Sigmoid colon (tissue), 6 donors: ENCODE measurements at regions not wholly inside any gene's neighbourhood (a gene's known extent, or its start where the extent isn't known, plus 50 kb on each side); places are given as distances from the start of the nearest gene placed in this dataset.
"Not testable (repeated sequence)": the region's sequence is repeated elsewhere in the genome, so short reads cannot be mapped to it uniquely, and the experiment has no call there.

ENCODE experiments used
- DNase-seq: peaks from one replicate; pipeline ENCODE4 v3.0.0-alpha.2; 2019
- H3K27ac ChIP-seq, 4 donors: fragments of 200-600 bp; sonication (generic); one replicate each; pipeline ENCODE4 v1.5.1; 2016 to 2019; ENCODE audit warnings: mild to moderate bottlenecking in 1 of 4
- H3K27me3 ChIP-seq, 3 donors: fragments of 200-600 bp; sonication (generic); one replicate each; pipeline ENCODE4 v1.5.1; 2019; ENCODE audit warnings: mild to moderate bottlenecking in 1 of 3
- H3K36me3 ChIP-seq, 4 donors: fragments of 200-600 bp; sonication (generic); one replicate each; pipeline ENCODE4 v1.5.1; 2016 to 2019
- H3K4me1 ChIP-seq, 4 donors: fragments of 200-600 bp; sonication (generic); one replicate each; pipeline ENCODE4 v1.5.1; 2017 to 2019
- H3K4me3 ChIP-seq, 4 donors: fragments of 200-600 bp; sonication (generic); one replicate each; pipeline ENCODE4 v1.5.1; 2017 to 2019; ENCODE audit warnings: mild to moderate bottlenecking in 2 of 4, moderate library complexity in 1 of 4
- H3K9me3 ChIP-seq, 4 donors: fragments of 200-600 bp in 3 of 4; sonication (generic) in 3 of 4; one replicate each; pipeline versions ENCODE4 v1.5.1 to v1.6.1; 2013 to 2019
- EP300 ChIP-seq, 4 donors: sonication (generic); formaldehyde crosslinking; IDR thresholded peaks; one replicate each; pipeline ENCODE4 v1.6.1; 2017; ENCODE audit warnings: antibody characterized with exemption in 4 of 4
- POLR2A ChIP-seq, 2 donors: fragments of 450-650 bp; IDR thresholded peaks; one replicate each; pipeline ENCODE4 v1.6.1; 2016; ENCODE audit warnings: antibody characterized with exemption in 2 of 2, mild to moderate bottlenecking in 2 of 2, moderate library complexity in 2 of 2
- POLR2AphosphoS5 ChIP-seq, 4 donors: sonication (generic); formaldehyde crosslinking; IDR thresholded peaks; one replicate each; pipeline ENCODE4 v1.6.1; 2017; ENCODE audit warnings: antibody characterized with exemption in 4 of 4
- WGBS, 2 donors: extraction: QIAGEN DNeasy Blood & Tissue Kit; methylation state at CpG; one replicate each; pipeline ENCODE4 v1.1.7; 2013; 5-methylcytosine and 5-hydroxymethylcytosine counted together
- intact Hi-C: fragments of 100-400 bp; cut with DNase I; formaldehyde crosslinking; loops from one replicate; pipeline ENCODE4 v1.15.1; 2023
- TF ChIP-seq, protein P1 (sequence below), 4 experiments: fragments of 450-650 bp in 3 of 4; fragments of 200-600 bp in 1 of 4; IDR thresholded peaks; one replicate each; pipeline ENCODE4 v1.5.1; 2016 to 2019; ENCODE audit warnings: antibody characterized with exemption in 4 of 4, mild to moderate bottlenecking in 3 of 4, moderate library complexity in 2 of 4
- donor health status: healthy with polysubstance abuse.
- donor health status: healthy.

DNA sequence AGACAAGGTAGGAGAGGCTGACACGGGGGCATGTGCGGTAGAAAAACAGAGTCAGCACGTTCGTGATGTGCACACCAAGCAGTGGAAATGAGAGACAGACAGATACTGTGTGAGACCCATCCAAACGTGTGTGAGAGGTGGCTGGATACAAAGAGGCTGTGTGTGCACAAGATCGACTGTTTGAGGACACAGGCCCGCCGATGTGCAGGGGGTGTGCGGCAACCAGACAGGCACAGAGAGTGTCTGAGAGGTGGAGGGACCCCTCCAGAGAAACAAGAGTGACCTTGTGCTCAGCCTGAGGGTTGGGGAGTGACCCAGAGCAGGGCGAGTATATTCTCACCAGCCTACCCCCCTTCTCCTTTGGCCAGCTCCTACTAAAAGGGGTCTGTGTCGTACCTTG lies 97.8 kb upstream of the IPO9 start:
- H3K27me3 ChIP-seq = no peaks in the 10 kb centered on the region
- H3K4me1 ChIP-seq = peaks cover 0 to 44% (median 30%) of the 10 kb centered on the region in 4 donors
- H3K27ac ChIP-seq = no peak overlapping the region
- intact Hi-C loops = no loop called here
- no peak overlapping the region for H3K4me3 ChIP-seq
- H3K9me3 ChIP-seq = no peaks in the 10 kb centered on the region
- WGBS, 2 donors = 78 to 82% methylated on average over 11 of the region's 11 CpGs
- TF ChIP-seq POLR2A (IDR thresholded peaks at IDR 0.05) (no peak), EP300 (IDR thresholded peaks at IDR 0.05) (no peak), POLR2AphosphoS5 (IDR thresholded peaks at IDR 0.05) (no peak)
- TF ChIP-seq, protein P1, sequence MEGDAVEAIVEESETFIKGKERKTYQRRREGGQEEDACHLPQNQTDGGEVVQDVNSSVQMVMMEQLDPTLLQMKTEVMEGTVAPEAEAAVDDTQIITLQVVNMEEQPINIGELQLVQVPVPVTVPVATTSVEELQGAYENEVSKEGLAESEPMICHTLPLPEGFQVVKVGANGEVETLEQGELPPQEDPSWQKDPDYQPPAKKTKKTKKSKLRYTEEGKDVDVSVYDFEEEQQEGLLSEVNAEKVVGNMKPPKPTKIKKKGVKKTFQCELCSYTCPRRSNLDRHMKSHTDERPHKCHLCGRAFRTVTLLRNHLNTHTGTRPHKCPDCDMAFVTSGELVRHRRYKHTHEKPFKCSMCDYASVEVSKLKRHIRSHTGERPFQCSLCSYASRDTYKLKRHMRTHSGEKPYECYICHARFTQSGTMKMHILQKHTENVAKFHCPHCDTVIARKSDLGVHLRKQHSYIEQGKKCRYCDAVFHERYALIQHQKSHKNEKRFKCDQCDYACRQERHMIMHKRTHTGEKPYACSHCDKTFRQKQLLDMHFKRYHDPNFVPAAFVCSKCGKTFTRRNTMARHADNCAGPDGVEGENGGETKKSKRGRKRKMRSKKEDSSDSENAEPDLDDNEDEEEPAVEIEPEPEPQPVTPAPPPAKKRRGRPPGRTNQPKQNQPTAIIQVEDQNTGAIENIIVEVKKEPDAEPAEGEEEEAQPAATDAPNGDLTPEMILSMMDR (IDR thresholded peaks at IDR 0.05) = no peak
- no peaks in the 10 kb centered on the region for H3K36me3 ChIP-seq
- DNase-seq = peak; percentile 55

GRCh38 chr1:201731592-201731991 lies 97.4 kb upstream of the IPO9 start:
- Histone ChIP-seq H3K27me3 (no peaks in the 10 kb centered on the region), H3K36me3 (no peaks in the 10 kb centered on the region), H3K4me3 (no peak overlapping the region), H3K4me1 (peaks cover 0 to 46% (median 34%) of the 10 kb centered on the region in 4 donors), H3K9me3 (no peaks in the 10 kb centered on the region), H3K27ac (no peak overlapping the region)
- no peak for TF ChIP-seq POLR2A (IDR thresholded peaks at IDR 0.05)
- no peak for TF ChIP-seq POLR2AphosphoS5 (IDR thresholded peaks at IDR 0.05)
- TF ChIP-seq, protein P1 (IDR thresholded peaks at IDR 0.05) = no peak
- TF ChIP-seq EP300 (IDR thresholded peaks at IDR 0.05) = no peak
- peak; percentile 51 for DNase-seq
- intact Hi-C loops = no loop called here
- 80 to 83% methylated on average over 1 of the region's 1 CpG for WGBS, 2 donors

DNA sequence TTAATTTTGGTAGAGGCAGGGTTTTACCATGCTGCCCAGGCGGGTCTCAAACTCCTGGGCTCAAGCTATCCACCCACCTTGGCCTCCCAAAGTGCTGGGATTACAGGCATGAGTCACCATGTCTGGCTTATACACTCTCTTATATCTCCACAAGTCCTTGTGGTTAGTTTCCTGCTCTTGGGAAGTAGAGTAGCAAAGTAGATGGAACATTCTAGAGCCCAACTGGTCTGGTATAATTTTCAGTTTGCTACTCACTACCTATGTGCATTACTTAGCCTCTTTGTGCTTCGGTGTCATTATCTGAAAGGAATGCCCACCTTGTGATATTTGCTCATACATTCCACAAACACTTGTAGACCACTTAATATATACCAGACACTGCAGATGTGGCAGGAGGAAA lies 96.6 kb upstream of the IPO9 start:
- Histone ChIP-seq H3K9me3 (no peaks in the 10 kb centered on the region), H3K4me1 (peaks cover 0 to 49% (median 39%) of the 10 kb centered on the region in 4 donors), H3K4me3 (no peak overlapping the region), H3K36me3 (no peaks in the 10 kb centered on the region), H3K27ac (no peak overlapping the region), H3K27me3 (no peaks in the 10 kb centered on the region)
- no peak for DNase-seq
- WGBS, 2 donors = 94% methylated on average over 2 of the region's 2 CpGs
- intact Hi-C loops = no loop called here
- TF ChIP-seq POLR2AphosphoS5 (IDR thresholded peaks at IDR 0.05) = no peak
- TF ChIP-seq EP300 (IDR thresholded peaks at IDR 0.05) = no peak
- TF ChIP-seq, protein P1 (IDR thresholded peaks at IDR 0.05) = no peak
- TF ChIP-seq POLR2A (IDR thresholded peaks at IDR 0.05) = no peak

- H3K4me1 ChIP-seq = peaks cover 0 to 68% (median 57%) of the 10 kb centered on the region in 4 donors
- H3K9me3 ChIP-seq, H3K27ac ChIP-seq, H3K4me3 ChIP-seq, H3K27me3 ChIP-seq, H3K36me3 ChIP-seq, DNase-seq, intact Hi-C loops: not testable (repeated sequence)
- 77 to 89% methylated on average over 4 of the region's 4 CpGs for WGBS, 2 donors
Observed at GRCh38 chr1:201734221-201734620, 94.7 kb upstream of the IPO9 start.

DNA sequence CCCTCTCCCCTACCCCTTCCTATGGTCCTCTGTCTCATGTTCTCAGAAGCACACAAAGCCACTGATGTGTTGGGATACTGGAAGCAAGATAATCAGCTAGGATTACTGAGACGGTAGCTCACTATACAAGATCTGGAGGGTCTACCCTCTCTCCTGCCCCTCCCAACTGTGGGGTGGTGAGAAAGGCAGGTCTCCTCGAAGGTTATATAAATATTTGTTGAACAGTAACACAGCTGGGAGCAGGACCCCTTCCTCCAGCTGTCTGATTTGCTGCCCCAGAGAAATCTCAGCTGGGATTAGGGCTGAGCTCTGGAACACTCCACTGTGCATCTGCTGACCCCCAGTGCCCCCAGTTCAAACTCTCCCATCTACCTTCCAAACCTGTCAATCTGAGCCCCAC lies 94.2 kb upstream of the IPO9 start:
- Histone ChIP-seq H3K36me3 (no peaks in the 10 kb centered on the region), H3K4me1 (peaks cover 0 to 74% (median 61%) of the 10 kb centered on the region in 4 donors), H3K4me3 (no peak overlapping the region), H3K27ac (peak overlapping the region in 1 of 4 donors; percentile 3), H3K9me3 (no peaks in the 10 kb centered on the region), H3K27me3 (no peaks in the 10 kb centered on the region)
- WGBS, 2 donors = 51 to 59% methylated on average over 2 of the region's 2 CpGs
- intact Hi-C loops = loop anchor here (5.0 kb wide), 1 partner anchor 38 kb away; no protein-coding TSS in a partner anchor
- TF ChIP-seq EP300 (IDR thresholded peaks at IDR 0.05) (no peak), POLR2AphosphoS5 (IDR thresholded peaks at IDR 0.05) (no peak), POLR2A (IDR thresholded peaks at IDR 0.05) (no peak)
- TF ChIP-seq, protein P1 (IDR thresholded peaks at IDR 0.05) = no peak
- DNase-seq = no peak
